Upper lobe of left lung (tissue), 6 donors: ENCODE measurements at regions not wholly inside any gene's neighbourhood (a gene's known extent, or its start where the extent isn't known, plus 50 kb on each side); places are given as distances from the start of the nearest gene placed in this dataset.

ENCODE experiments used
- ATAC-seq, 2 donors: fragments of 200-7000 bp; cut with Tn5 transposase; one replicate each; pipeline ENCODE4 v1.9.1; 2022; ENCODE audit warnings: mild to moderate bottlenecking in 2 of 2, moderate library complexity in 2 of 2; ENCODE audit not compliant: low FRiP score in 2 of 2
- DNase-seq, 2 donors: peaks; one replicate each; pipeline ENCODE4 v3.0.0-alpha.2; 2019 to 2020
- H3K27ac ChIP-seq, 4 donors: fragments of 200-600 bp; sonication (generic); one replicate each; pipeline ENCODE4 v1.5.1; 2016 to 2019
- H3K27me3 ChIP-seq, 4 donors: fragments of 200-600 bp; sonication (generic); one replicate each; pipeline ENCODE4 v1.5.1; 2017 to 2019
- H3K36me3 ChIP-seq, 4 donors: fragments of 200-600 bp; sonication (generic); one replicate each; pipeline ENCODE4 v1.5.1; 2016 to 2019
- H3K4me1 ChIP-seq, 4 donors: fragments of 200-600 bp; sonication (generic); one replicate each; pipeline ENCODE4 v1.5.1; 2018 to 2019
- H3K4me3 ChIP-seq, 4 donors: fragments of 200-600 bp; sonication (generic); one replicate each; pipeline ENCODE4 v1.5.1; 2017 to 2019; ENCODE audit warnings: mild to moderate bottlenecking in 2 of 4, moderate library complexity in 1 of 4
- H3K9me3 ChIP-seq, 4 donors: fragments of 200-600 bp; sonication (generic); one replicate each; pipeline ENCODE4 v1.5.1; 2018 to 2019
- CTCF ChIP-seq, 6 experiments: fragments of 450-650 bp in 4 of 6; fragments of 200-600 bp in 2 of 6; sonication (generic) in 2 of 6; IDR thresholded peaks; one replicate each; pipeline ENCODE4 v1.5.1; 2016 to 2019; ENCODE audit warnings: antibody characterized with exemption in 6 of 6
- EP300 ChIP-seq, 4 donors: sonication (generic); formaldehyde crosslinking; IDR thresholded peaks; one replicate each; pipeline ENCODE4 v1.5.1; 2017; ENCODE audit warnings: antibody characterized with exemption in 4 of 4, control low read depth in 2 of 4
- POLR2A ChIP-seq, 4 donors: fragments of 450-650 bp; IDR thresholded peaks; one replicate each; pipeline ENCODE4 v1.5.1; 2016 to 2017; ENCODE audit warnings: antibody characterized with exemption in 4 of 4, mild to moderate bottlenecking in 2 of 4
- POLR2AphosphoS5 ChIP-seq, 2 donors: sonication (generic); formaldehyde crosslinking; IDR thresholded peaks; one replicate each; pipeline ENCODE4 v1.5.1; 2017; ENCODE audit warnings: antibody characterized with exemption in 2 of 2
- WGBS, 2 donors: methylation state at CpG; one replicate each; pipeline ENCODE4 v1.1.5; 2017 to 2018; 5-methylcytosine and 5-hydroxymethylcytosine counted together
- donor health status: DM: no; HTN: no; CAD: no; lungs with moderate emphysema.
- donor health status: DM: no; HTN: yes; CAD: no; lungs with severe emphysema.

GRCh38 chr2:235291461-235291860 lies 202.4 kb upstream of the AGAP1 start:
- no peaks in the 10 kb centered on the region for H3K27me3 ChIP-seq
- TF ChIP-seq CTCF (IDR thresholded peaks at IDR 0.05) (no peak), POLR2A (IDR thresholded peaks at IDR 0.05) (no peak), POLR2AphosphoS5 (IDR thresholded peaks at IDR 0.05) (no peak), EP300 (IDR thresholded peaks at IDR 0.05) (no peak)
- peaks cover 0 to 7% (median 0%) of the 10 kb centered on the region in 4 donors for H3K4me1 ChIP-seq
- no peaks in the 10 kb centered on the region for H3K9me3 ChIP-seq
- 37 to 40% methylated on average over 4 of the region's 4 CpGs for WGBS, 2 donors
- H3K36me3 ChIP-seq, result no peaks in the 10 kb centered on the region
- ATAC-seq, result no peak
- no peak for DNase-seq
- no peak overlapping the region for H3K4me3 ChIP-seq
- H3K27ac ChIP-seq, result no peak overlapping the region

- TF ChIP-seq POLR2A (IDR thresholded peaks at IDR 0.05) (no peak), CTCF (IDR thresholded peaks at IDR 0.05) (no peak), EP300 (IDR thresholded peaks at IDR 0.05) (no peak), POLR2AphosphoS5 (IDR thresholded peaks at IDR 0.05) (no peak)
- Histone ChIP-seq H3K4me1 (peaks cover 0 to 7% (median 0%) of the 10 kb centered on the region in 4 donors), H3K27me3 (no peaks in the 10 kb centered on the region), H3K27ac (no peak overlapping the region), H3K9me3 (no peaks in the 10 kb centered on the region), H3K4me3 (no peak overlapping the region), H3K36me3 (no peaks in the 10 kb centered on the region)
- 92 to 96% methylated on average over 8 of the region's 8 CpGs for WGBS, 2 donors
- DNase-seq, result no peak
- no peak for ATAC-seq
These were observed 200.8 kb upstream of the AGAP1 start for GRCh38 chr2:235293061-235293460.

- TF ChIP-seq EP300 (IDR thresholded peaks at IDR 0.05) (no peak), CTCF (IDR thresholded peaks at IDR 0.05) (no peak), POLR2A (IDR thresholded peaks at IDR 0.05) (no peak), POLR2AphosphoS5 (IDR thresholded peaks at IDR 0.05) (no peak)
- Histone ChIP-seq H3K4me1 (peaks cover 0 to 13% (median 5%) of the 10 kb centered on the region in 4 donors), H3K27me3 (no peaks in the 10 kb centered on the region), H3K27ac (no peak overlapping the region), H3K9me3 (no peaks in the 10 kb centered on the region), H3K36me3 (no peaks in the 10 kb centered on the region), H3K4me3 (no peak overlapping the region)
- no peak for ATAC-seq
- 84 to 90% methylated on average over 4 of the region's 4 CpGs for WGBS, 2 donors
- no peak for DNase-seq
These were observed 198.0 kb upstream of the AGAP1 start for GRCh38 chr2:235295831-235296230.

- TF ChIP-seq POLR2A (IDR thresholded peaks at IDR 0.05) (no peak), EP300 (IDR thresholded peaks at IDR 0.05) (peak in 1 of 4 donors; percentile 43)
- Histone ChIP-seq H3K9me3 (no peaks in the 10 kb centered on the region), H3K4me3 (no peak overlapping the region), H3K27me3 (no peaks in the 10 kb centered on the region), H3K27ac (peak overlapping the region in 2 of 4 donors; percentile 50 to 63), H3K36me3 (no peaks in the 10 kb centered on the region), H3K4me1 (peaks cover 0 to 17% (median 4%) of the 10 kb centered on the region in 4 donors)
- DNase-seq (peak; percentile 61 to 76), ATAC-seq (no peak)
- WGBS, 2 donors, result 63% methylated on average over 16 of the region's 16 CpGs
These were observed 193.3 kb upstream of the AGAP1 start for GRCh38 chr2:235300368-235301201.

- no peak for TF ChIP-seq CTCF (IDR thresholded peaks at IDR 0.05)
- TF ChIP-seq POLR2AphosphoS5 (IDR thresholded peaks at IDR 0.05), result no peak
- no peak for TF ChIP-seq POLR2A (IDR thresholded peaks at IDR 0.05)
- TF ChIP-seq EP300 (IDR thresholded peaks at IDR 0.05), result no peak
- WGBS, 2 donors, result 71 to 81% methylated on average over 6 to 7 of the region's 7 CpGs
These were observed 192.4 kb upstream of the AGAP1 start for GRCh38 chr2:235301202-235302076.

More at GRCh38 chr2:235301202-235302076, 192.4 kb upstream of the AGAP1 start:
- DNase-seq, result no peak
- H3K36me3 ChIP-seq, result no peaks in the 10 kb centered on the region
- H3K4me1 ChIP-seq, result peaks cover 0 to 17% (median 4%) of the 10 kb centered on the region in 4 donors
- no peaks in the 10 kb centered on the region for H3K27me3 ChIP-seq
- no peak for ATAC-seq
- H3K9me3 ChIP-seq, result no peaks in the 10 kb centered on the region
- no peak overlapping the region for H3K4me3 ChIP-seq
- H3K27ac ChIP-seq, result peak overlapping the region in 1 of 4 donors; percentile 63
